GM19193 (cell line): ENCODE measurements at regions not wholly inside any gene's neighbourhood (a gene's known extent, or its start where the extent isn't known, plus 50 kb on each side); places are given as distances from the start of the nearest gene placed in this dataset.

Experiments used
- POLR2A ChIP-seq: IDR thresholded peaks from 4 replicates; pipeline ENCODE4 v1.6.1; 2011; ENCODE audit not compliant: insufficient read depth, insufficient read length; ENCODE audit errors: extremely low read depth

- TF ChIP-seq POLR2A = no peak
These were observed 367.0 kb upstream of the ERCC4 start for GRCh38 chr16:13552960-13553257.

- no peak for TF ChIP-seq POLR2A
These were observed 366.4 kb upstream of the ERCC4 start for GRCh38 chr16:13553453-13553985.

DNA sequence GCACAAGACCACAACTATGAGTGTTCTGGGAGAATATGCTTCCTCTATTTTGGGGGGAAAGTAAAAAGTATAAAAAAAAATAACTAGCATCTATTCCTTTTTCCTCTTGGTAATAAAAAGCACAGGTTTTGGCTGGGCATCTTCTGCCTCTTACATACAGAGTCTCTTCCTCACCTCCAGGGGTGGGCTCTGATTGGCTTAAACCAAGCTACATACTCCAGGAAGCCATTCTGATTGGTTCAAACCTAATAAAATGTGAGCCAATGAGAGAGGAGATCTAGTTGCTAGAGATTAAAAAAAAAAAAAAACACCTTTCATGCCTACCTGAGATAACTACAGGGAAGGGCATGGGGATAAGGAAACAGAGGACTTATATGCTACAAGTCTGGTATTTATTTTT, 365.9 kb upstream of the ERCC4 start:
- no peak for TF ChIP-seq POLR2A

GRCh38 chr16:13554643-13555042, 365.3 kb upstream of the ERCC4 start:
- no peak for TF ChIP-seq POLR2A

- TF ChIP-seq POLR2A = no peak
These were observed 362.5 kb upstream of the ERCC4 start for GRCh38 chr16:13557418-13557817.

DNA sequence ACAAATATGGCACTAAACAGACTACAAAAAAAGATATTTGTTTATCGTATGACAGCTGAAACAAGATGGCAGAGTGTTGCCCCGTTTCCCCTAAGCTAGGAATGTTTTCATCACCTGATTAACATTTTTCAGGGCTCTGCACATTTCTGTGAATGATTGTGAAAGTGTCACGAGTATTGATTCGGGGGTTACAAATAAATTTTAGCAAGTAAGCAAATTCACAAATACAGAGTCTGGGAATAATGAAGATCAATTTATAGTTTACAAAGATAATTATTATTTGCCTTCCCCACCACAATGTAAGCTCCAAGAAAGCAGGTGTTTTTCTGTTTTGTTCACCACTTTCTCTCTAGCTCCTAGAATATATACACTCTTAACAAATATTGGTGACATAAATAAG, 361.2 kb upstream of the ERCC4 start:
- TF ChIP-seq POLR2A = no peak

DNA sequence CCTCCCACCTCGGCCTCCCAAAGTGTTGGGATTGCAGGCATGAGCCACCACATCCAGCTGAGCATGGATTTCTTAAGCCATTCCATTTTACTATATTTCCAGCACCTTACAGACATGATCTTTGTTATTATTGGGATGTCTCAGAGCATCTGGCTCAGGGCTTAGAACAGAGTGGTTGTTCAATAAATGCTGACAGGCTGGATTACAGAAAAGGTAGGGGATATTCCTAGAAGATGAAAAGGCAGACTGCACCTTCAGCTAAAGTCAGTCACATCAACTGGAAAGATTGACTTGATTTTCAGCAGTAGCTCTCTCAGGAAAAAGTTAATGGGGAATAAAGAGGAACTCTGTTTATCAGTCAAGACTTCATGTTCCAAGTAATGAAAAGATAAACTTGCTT, 360.3 kb upstream of the ERCC4 start:
- TF ChIP-seq POLR2A = no peak

- TF ChIP-seq POLR2A = no peak
These were observed 359.8 kb upstream of the ERCC4 start for GRCh38 chr16:13560151-13560550.

- no peak for TF ChIP-seq POLR2A
These were observed 358.5 kb upstream of the ERCC4 start for GRCh38 chr16:13561291-13562070.

GRCh38 chr16:13568803-13569202, 351.2 kb upstream of the ERCC4 start:
- no peak for TF ChIP-seq POLR2A

DNA sequence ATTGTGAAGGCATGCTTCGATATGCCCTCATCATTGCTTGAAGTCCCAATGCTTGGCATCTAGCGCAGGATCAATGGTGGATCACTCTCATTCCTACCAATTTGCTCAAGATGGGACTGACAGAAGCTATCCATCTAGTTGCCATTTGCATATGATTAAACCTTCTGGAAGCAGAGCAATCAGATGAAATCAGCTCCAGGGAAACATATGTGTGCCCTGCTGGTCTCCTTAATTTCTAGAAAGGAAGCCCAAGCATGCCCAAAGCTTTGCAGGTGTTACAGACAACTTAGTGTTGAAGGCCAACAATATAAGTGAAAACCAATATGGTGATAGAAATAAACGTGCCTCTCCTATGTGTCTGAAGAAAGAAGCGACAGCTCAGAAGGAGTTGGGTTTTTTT, 350.0 kb upstream of the ERCC4 start:
- no peak for TF ChIP-seq POLR2A

DNA sequence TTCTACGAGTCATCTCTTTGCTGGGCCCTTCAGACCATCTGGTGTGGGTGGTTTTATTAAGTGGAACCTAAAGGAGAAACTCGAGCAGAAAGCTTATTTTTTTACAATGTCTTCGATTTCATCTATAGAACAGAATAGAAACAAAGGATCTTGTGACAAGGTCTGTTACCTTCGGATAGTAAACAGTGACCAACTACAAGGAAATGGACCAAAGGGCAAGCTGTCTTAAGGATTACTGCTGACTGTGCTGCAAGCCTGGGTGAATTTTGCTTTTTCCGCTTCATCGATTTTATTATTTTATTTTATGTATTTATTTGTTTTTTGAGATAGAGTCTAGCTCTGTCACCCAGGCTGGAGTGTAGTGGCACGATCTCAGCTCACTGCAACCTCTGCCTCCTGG, 348.9 kb upstream of the ERCC4 start:
- TF ChIP-seq POLR2A = no peak

GRCh38 chr16:13573903-13574302, 346.1 kb upstream of the ERCC4 start:
- no peak for TF ChIP-seq POLR2A

DNA sequence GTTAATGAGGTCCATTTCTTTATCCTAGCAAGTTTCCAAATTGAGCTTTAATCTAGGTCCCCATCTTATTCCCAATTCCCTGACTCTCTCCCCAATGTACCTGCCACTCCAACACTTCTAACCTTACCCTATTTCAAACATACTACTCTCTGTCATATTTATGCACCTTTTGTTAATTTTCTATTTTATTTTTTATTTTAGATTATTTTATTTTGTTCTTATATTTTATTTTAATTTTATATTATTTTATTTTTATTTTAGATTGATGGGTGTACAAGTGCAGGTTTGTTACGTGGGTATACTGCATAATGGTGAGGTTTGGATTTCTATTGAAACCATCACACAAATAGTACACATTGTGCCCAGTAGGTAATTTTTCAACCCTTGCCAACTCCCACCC, 333.9 kb upstream of the ERCC4 start:
- TF ChIP-seq POLR2A = no peak

GRCh38 chr16:13587181-13587580, 332.8 kb upstream of the ERCC4 start:
- TF ChIP-seq POLR2A = no peak

DNA sequence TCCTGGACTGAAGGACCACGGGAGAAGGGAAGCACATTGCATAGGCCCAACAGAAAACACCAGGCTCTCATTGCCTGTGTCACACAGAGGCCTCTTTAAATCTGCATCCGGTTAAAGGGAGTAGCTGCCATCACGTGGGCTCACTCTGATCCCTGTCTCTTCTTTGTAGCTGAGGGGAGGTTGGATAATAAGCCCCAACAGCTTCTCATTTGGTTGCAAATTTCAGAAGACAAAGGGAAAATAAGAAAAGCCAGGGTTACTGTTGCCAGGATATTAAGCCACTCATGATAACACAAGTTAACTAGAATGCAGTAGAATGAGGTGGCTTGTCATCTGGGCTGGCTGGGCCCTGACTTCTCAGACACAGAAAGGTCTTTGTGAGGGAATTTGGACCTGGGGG, 325.1 kb upstream of the ERCC4 start:
- TF ChIP-seq POLR2A = no peak

GRCh38 chr16:13606804-13607203, 313.1 kb upstream of the ERCC4 start:
- TF ChIP-seq POLR2A = no peak
